Stimulated activated CD8-positive, alpha-beta memory T cell treated with anti-CD3 and anti-CD28 coated beads, Interleukin-15, amount 100 ng/mL, for 1 hour (primary cell): ENCODE measurements at regions not wholly inside any gene's neighbourhood (a gene's known extent, or its start where the extent isn't known, plus 50 kb on each side); places are given as distances from the start of the nearest gene placed in this dataset.

ENCODE experiments used
- DNase-seq: peaks from one replicate; pipeline ENCODE4 v3.0.0-alpha.2; 2020; ENCODE audit warnings: low read depth

- DNase-seq, result no peak
Observed at GRCh38 chr20:24376311-24377099, 92.9 kb upstream of the SYNDIG1 start.

DNA sequence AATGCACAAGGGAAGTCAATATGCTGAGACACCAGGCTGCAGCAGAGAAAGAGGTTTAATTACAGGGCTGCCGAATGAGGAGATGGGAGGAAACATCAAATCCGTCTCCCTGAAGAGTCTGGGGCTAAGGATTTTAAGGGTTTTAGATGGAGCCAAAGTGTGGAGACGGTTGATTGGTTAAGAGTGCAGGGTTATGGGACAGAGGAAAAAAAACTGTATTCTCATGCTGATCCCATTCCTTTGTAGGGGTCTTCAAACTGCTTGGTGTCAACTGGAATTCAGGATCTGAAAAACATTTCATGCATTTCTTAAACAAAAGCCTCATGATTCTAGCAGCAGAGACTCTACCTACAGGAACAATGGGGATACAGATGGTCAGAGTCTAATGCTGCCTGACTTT lies 96.1 kb upstream of the SYNDIG1 start:
- DNase-seq, result no peak

GRCh38 chr20:24370911-24371695 lies 98.3 kb upstream of the SYNDIG1 start:
- DNase-seq, result no peak

- no peak for DNase-seq
Observed at GRCh38 chr20:24370249-24370648, 99.2 kb upstream of the SYNDIG1 start.

GRCh38 chr20:24368253-24368652 lies 101.2 kb upstream of the SYNDIG1 start:
- no peak for DNase-seq

DNA sequence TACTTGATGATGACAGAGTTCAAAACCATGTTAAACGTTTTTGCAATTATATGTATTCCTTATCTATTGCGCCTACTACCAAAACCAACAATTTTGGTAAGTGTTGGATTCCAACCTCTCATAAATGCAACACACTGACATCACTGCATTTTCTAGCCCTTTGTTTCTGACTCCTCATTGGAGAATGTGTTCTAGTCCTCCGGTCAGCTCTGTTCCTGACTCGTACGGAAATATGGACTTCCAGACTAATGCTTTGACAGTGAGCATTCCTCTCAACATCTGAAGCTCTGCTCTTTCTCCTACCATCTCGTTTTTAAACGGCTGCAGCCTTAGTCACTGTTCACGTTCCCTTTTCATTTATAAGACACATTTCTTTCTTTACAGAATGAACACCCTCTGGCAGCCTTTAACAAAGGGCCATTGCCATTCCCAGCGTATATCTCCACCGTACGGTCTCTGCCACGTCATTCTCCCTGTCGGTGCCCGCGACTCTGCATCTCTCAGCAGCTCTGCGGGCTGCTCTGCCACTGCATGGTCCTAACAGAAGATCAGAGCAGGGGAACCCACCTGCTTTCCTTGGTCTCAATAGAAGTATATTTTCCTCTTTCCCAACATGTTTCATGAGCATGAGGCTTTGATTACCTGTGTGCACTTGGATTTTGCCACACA lies 103.0 kb upstream of the SYNDIG1 start:
- no peak for DNase-seq

- no peak for DNase-seq
Observed at GRCh38 chr20:24365670-24366069, 103.8 kb upstream of the SYNDIG1 start.

- DNase-seq, result no peak
Observed at GRCh38 chr20:24364482-24364881, 104.9 kb upstream of the SYNDIG1 start.

DNA sequence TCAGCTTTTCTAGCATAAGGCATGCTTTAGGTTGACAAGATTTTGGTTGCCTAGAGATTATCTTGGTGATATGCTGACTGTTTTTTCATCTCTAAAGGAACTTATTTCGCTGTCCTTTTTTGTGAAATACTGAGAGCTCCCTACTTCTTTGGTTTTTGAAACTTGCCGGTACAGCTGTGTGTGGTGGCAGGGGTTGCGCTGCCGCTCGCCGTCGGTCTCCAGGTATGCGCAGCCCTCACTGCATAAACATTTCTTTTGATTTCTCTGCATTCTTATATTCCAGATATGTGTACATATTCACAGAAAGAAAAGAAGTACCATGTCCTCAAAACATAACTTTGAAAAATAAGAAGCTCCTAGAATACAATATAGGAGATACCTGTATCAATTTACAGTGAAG lies 106.4 kb upstream of the SYNDIG1 start:
- no peak for DNase-seq

- DNase-seq, result no peak
Observed at GRCh38 chr20:24362080-24362479, 107.3 kb upstream of the SYNDIG1 start.

DNA sequence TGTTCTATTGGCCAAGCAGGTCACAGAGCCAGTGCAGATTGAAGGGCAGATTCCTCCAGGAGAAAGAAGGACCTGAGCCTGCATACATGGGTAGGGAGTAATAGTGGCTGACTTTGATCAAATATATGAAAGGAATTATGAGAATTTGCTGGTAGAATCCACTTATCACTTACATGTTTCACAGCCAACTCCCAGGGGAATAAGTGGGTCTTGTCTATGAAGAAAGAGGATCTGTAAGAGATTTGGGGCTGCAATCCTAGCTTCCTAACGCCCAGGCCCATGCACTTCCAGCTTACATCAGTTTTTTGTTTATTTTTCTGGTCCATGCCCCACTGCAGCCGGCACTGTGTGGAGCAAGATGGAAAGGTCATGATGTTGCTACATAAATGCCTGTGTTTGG lies 107.9 kb upstream of the SYNDIG1 start:
- no peak for DNase-seq

GRCh38 chr20:24360531-24360930 lies 108.9 kb upstream of the SYNDIG1 start:
- DNase-seq, result no peak

- no peak for DNase-seq
Observed at GRCh38 chr20:24359321-24360027, 110.0 kb upstream of the SYNDIG1 start.

GRCh38 chr20:24357931-24358330 lies 111.5 kb upstream of the SYNDIG1 start:
- no peak for DNase-seq

GRCh38 chr20:24357177-24357576 lies 112.3 kb upstream of the SYNDIG1 start:
- DNase-seq, result no peak

GRCh38 chr20:24353135-24353690 lies 116.2 kb upstream of the SYNDIG1 start:
- DNase-seq, result no peak

GRCh38 chr20:24350923-24351368 lies 118.5 kb upstream of the SYNDIG1 start:
- no peak for DNase-seq

GRCh38 chr20:24341781-24342180 lies 127.6 kb upstream of the SYNDIG1 start:
- no peak for DNase-seq

DNA sequence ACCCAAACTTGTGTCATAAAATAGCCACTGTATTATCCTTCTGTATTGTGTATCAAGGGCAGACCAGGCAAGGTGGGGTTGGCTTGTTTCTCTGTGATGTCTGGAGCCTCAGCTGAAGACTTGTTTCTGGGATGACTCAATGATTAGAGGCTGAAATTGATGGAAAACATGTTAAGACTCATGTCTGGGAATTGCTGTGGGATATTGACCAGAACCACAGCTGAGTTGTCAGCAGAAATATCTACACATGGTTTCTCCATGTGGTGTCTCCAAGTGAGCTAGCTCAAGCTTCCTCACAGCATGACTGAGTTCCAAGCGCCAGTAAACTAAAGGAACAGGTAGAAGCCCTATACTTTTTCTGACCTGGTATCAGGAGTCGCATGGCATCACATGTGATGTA lies 128.5 kb upstream of the SYNDIG1 start:
- no peak for DNase-seq

DNA sequence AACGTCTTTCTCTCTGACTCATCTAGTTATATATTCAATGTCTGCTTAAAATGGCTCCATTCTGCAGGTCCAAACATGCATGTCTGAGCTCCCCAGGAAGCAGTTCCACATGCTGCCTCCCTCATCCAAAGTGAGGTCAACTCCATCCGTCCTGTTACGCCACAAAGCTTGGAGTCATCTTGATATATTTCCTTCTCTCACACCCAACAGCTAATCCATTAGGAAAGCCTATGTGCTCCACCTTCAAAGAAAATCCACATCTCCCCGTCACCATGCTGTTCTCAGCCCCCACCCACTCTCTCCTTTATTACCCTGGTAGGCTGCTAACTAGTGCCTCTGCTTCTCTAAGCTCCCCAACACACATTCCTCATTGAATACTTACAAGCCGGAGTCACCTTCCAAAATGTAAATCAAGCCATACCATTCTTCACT lies 130.2 kb upstream of the SYNDIG1 start:
- no peak for DNase-seq

DNA sequence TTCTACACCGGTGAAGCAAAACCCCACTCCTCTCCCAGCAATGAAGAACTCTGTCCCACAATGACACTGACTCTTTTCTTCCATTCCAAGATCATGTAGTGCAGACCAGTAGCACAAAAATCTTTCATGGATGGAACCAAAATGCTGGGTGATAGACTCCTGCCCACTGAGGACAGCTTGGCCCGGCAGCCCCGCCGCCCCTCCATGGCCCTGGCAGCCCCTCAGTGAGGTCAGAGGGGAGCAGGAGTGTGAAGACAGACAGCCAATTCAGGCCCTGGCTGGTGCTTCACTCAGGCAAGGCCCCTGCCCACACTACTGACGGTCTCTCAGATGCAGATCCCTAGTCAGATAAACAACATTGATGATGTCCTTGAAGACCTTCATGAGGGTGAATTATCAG lies 131.9 kb upstream of the SYNDIG1 start:
- no peak for DNase-seq

- DNase-seq, result no peak
Observed at GRCh38 chr20:24337069-24337468, 132.4 kb upstream of the SYNDIG1 start.
